C4-2B (cell line): ENCODE measurements at regions not wholly inside any gene's neighbourhood (a gene's known extent, or its start where the extent isn't known, plus 50 kb on each side); places are given as distances from the start of the nearest gene placed in this dataset.

Experiments
- H3K27ac ChIP-seq: fragments of 450-650 bp; 2 replicates; pipeline ENCODE4 v1.5.1; 2017
- CTCF ChIP-seq: fragments of 450-650 bp; conservative IDR thresholded peaks from 2 replicates; pipeline ENCODE4 v1.5.1; 2017; ENCODE audit warnings: mild to moderate bottlenecking
- ZFX ChIP-seq: fragments of 450-650 bp; IDR thresholded peaks from 2 replicates; pipeline ENCODE4 v1.6.1; 2017

GRCh38 chr10:78196396-78196795 is 162.7 kb downstream of the RPS24 start:
- TF ChIP-seq ZFX, result no peak
- TF ChIP-seq CTCF, result no peak
- no peak overlapping the region for H3K27ac ChIP-seq

- TF ChIP-seq CTCF, result no peak
- no peak for TF ChIP-seq ZFX
- no peak overlapping the region for H3K27ac ChIP-seq
Observed at GRCh38 chr10:78196964-78197363, 163.3 kb downstream of the RPS24 start.

- no peak for TF ChIP-seq CTCF
- no peak for TF ChIP-seq ZFX
- H3K27ac ChIP-seq, result no peak overlapping the region
Observed at GRCh38 chr10:78197628-78198272, 164.1 kb downstream of the RPS24 start.

- TF ChIP-seq CTCF (no peak), ZFX (no peak)
- H3K27ac ChIP-seq, result no peak overlapping the region
Observed at GRCh38 chr10:78199005-78199725, 165.5 kb downstream of the RPS24 start.

- no peak for TF ChIP-seq ZFX
- no peak for TF ChIP-seq CTCF
- no peak overlapping the region for H3K27ac ChIP-seq
Observed at GRCh38 chr10:78199759-78200158, 166.1 kb downstream of the RPS24 start.

- TF ChIP-seq CTCF, result no peak
- no peak for TF ChIP-seq ZFX
Observed at GRCh38 chr10:78200686-78201085, 167.0 kb downstream of the RPS24 start.

GRCh38 chr10:78202386-78202785 is 168.7 kb downstream of the RPS24 start:
- TF ChIP-seq CTCF, result no peak
- no peak for TF ChIP-seq ZFX
- H3K27ac ChIP-seq, result no peak overlapping the region

More at GRCh38 chr10:78200686-78201085, 167.0 kb downstream of the RPS24 start:
- no peak overlapping the region for H3K27ac ChIP-seq
